SK-N-SH (cell line): ENCODE measurements at regions not wholly inside any gene's neighbourhood (a gene's known extent, or its start where the extent isn't known, plus 50 kb on each side); places are given as distances from the start of the nearest gene placed in this dataset.

Experiments used
- CTCF ChIA-PET: fragments of 300-600, 350-600 bp; formaldehyde crosslinking; extraction: SDS; loops from one replicate; lab custom pipeline; 2021; lab: Yijun Ruan, JAX
- POLR2A ChIA-PET: fragments of 350-600 bp; sonication (Branson Sonifier 250); formaldehyde crosslinking; extraction: SDS; loops from one replicate; lab custom pipeline; 2020; ENCODE audit warnings: antibody characterized with exemption, inconsistent platforms; lab: Yijun Ruan, JAX
- DNase-seq: peaks from one replicate; pipeline ENCODE4 v3.0.0; 2012
- H2AFZ ChIP-seq: fragments of 200-600 bp; sonication (generic); 2 replicates; pipeline ENCODE4 v1.8.1; 2016; ENCODE audit warnings: antibody characterized with exemption, mild to moderate bottlenecking, low read depth
- H3F3A ChIP-seq: fragments of 200-600 bp; sonication (generic); replicated peaks from 2 replicates; pipeline ENCODE3; 2016; ENCODE audit warnings: antibody characterized with exemption, mild to moderate bottlenecking; ENCODE audit not compliant: insufficient read depth
- H3K27ac ChIP-seq, 2 experiments: fragments of 200-500 bp in 1 of 2; fragments of 200-600 bp in 1 of 2; sonication (Bioruptor generic) in 1 of 2; sonication (generic), shearing (Covaris generic) in 1 of 2; 2 replicates each; pipeline versions ENCODE4 v1.5.1 to v1.6.1; 2014 to 2016; ENCODE audit warnings: low read depth in 2 of 2, inconsistent platforms in 1 of 2, low read length in 1 of 2, mild to moderate bottlenecking in 1 of 2, mixed read lengths in 1 of 2
- H3K27me3 ChIP-seq: fragments of 200-600 bp; sonication (generic), shearing (Covaris generic); 2 replicates; pipeline ENCODE4 v1.6.1; 2016; ENCODE audit warnings: mixed run types; ENCODE audit not compliant: insufficient read depth
- H3K36me3 ChIP-seq, 2 experiments: fragments of 200-500 bp in 1 of 2; fragments of 200-600 bp in 1 of 2; sonication (Bioruptor generic) in 1 of 2; sonication (generic) in 1 of 2; replicated peaks in 1 of 2; 2 replicates each; pipeline versions ENCODE3 to v1.5.1; 2014 to 2016; ENCODE audit warnings: low read length in 1 of 2, mild to moderate bottlenecking in 1 of 2; ENCODE audit not compliant: insufficient read depth in 2 of 2, control insufficient read depth in 1 of 2
- H3K4me1 ChIP-seq, 2 experiments: fragments of 200-500 bp in 1 of 2; fragments of 200-600 bp in 1 of 2; sonication (Bioruptor generic) in 1 of 2; sonication (generic), shearing (Covaris generic) in 1 of 2; 2 replicates each; pipeline versions ENCODE4 v1.5.1 to v1.6.1; 2014 to 2016; ENCODE audit warnings: low read depth in 1 of 2, low read length in 1 of 2, mixed run types in 1 of 2; ENCODE audit not compliant: insufficient read depth in 2 of 2, control insufficient read depth in 1 of 2
- H3K4me2 ChIP-seq: fragments of 200-600 bp; sonication (generic), shearing (Covaris generic); 2 replicates; pipeline ENCODE4 v1.6.1; 2017; ENCODE audit warnings: mixed run types
- H3K4me3 ChIP-seq, 2 experiments: fragments of 200-500 bp in 1 of 2; fragments of 200-600 bp in 1 of 2; sonication (Bioruptor generic) in 1 of 2; sonication (generic), shearing (Covaris generic) in 1 of 2; 2 replicates each; pipeline versions ENCODE4 v1.5.1 to v1.8.1; 2014 to 2016; ENCODE audit warnings: low read depth in 2 of 2, inconsistent platforms in 1 of 2, low read length in 1 of 2, mild to moderate bottlenecking in 1 of 2, mixed read lengths in 1 of 2, moderate library complexity in 1 of 2
- H3K79me2 ChIP-seq: fragments of 200-600 bp; sonication (generic); 2 replicates; pipeline ENCODE4 v1.8.1; 2017; ENCODE audit warnings: mild to moderate bottlenecking; ENCODE audit not compliant: insufficient read depth
- H3K9ac ChIP-seq: fragments of 200-600 bp; sonication (generic); 2 replicates; pipeline ENCODE4 v1.6.1; 2017; ENCODE audit warnings: mixed run types
- H3K9me2 ChIP-seq: fragments of 200-600 bp; sonication (generic); 2 replicates; pipeline ENCODE4 v1.6.1; 2017; ENCODE audit warnings: mixed run types
- H3K9me3 ChIP-seq: fragments of 200-600 bp; sonication (generic); 2 replicates; pipeline ENCODE4 v1.6.1; 2017; ENCODE audit warnings: mixed run types, mild to moderate bottlenecking, moderate library complexity
- H4K20me1 ChIP-seq: fragments of 200-600 bp; sonication (generic); 2 replicates; pipeline ENCODE4 v1.6.1; 2017; ENCODE audit warnings: mild to moderate bottlenecking, mixed run types; ENCODE audit not compliant: insufficient read depth
- CHD2 ChIP-seq: fragments of 150-350 bp; IDR thresholded peaks from 2 replicates; pipeline ENCODE4 v1.6.1; 2018; ENCODE audit warnings: low read length; ENCODE audit not compliant: partially characterized antibody
- CTCF ChIP-seq: fragments of 200-600 bp; sonication (generic); IDR thresholded peaks from 2 replicates; pipeline ENCODE4 v1.6.1; 2017; ENCODE audit warnings: antibody characterized with exemption, mild to moderate bottlenecking, moderate library complexity
- ELF1 ChIP-seq: IDR thresholded peaks from 2 replicates; pipeline ENCODE4 v1.4.0; 2012
- EP300 ChIP-seq, 2 experiments: IDR thresholded peaks; 2 replicates each; pipeline versions ENCODE4 v1.4.0 to v1.6.1; 2012; ENCODE audit warnings: borderline replicate concordance in 1 of 2, low read depth in 1 of 2, low read length in 1 of 2
- EZH2phosphoT487 ChIP-seq: fragments of 200-600 bp; sonication (generic); IDR thresholded peaks from 2 replicates; pipeline ENCODE4 v1.6.1; 2017; ENCODE audit warnings: low read depth, mixed run types, mild to moderate bottlenecking, antibody characterized with exemption, moderate library complexity, borderline replicate concordance
- FOXJ3 ChIP-seq: sonication (generic); formaldehyde crosslinking; IDR thresholded peaks from 2 replicates; pipeline ENCODE4 v1.5.1; 2020; ENCODE audit warnings: mild to moderate bottlenecking, missing genetic modification reagents
- FOXM1 ChIP-seq: IDR thresholded peaks from 2 replicates; pipeline ENCODE4 v1.4.0; 2012; ENCODE audit warnings: low read depth, mild to moderate bottlenecking
- GABPA ChIP-seq: IDR thresholded peaks from 2 replicates; pipeline ENCODE4 v1.4.0; 2012; ENCODE audit warnings: low read depth, mild to moderate bottlenecking
- IRF3 ChIP-seq: fragments of 150-350 bp; IDR thresholded peaks from 2 replicates; pipeline ENCODE4 v1.6.1; 2016; ENCODE audit warnings: mild to moderate bottlenecking, low read depth, low read length
- JUND ChIP-seq: IDR thresholded peaks from 2 replicates; pipeline ENCODE4 v1.4.0; 2012
- MAX ChIP-seq: IDR thresholded peaks from 2 replicates; pipeline ENCODE4 v1.4.0; 2012; ENCODE audit warnings: low read depth
- MEF2A ChIP-seq: IDR thresholded peaks from 2 replicates; pipeline ENCODE4 v1.4.0; 2012; ENCODE audit warnings: low read depth, borderline replicate concordance
- MXI1 ChIP-seq: IDR thresholded peaks from 2 replicates; pipeline ENCODE4 v1.6.1; 2012; ENCODE audit warnings: mild to moderate bottlenecking, low read depth, low read length, improper control_type of control experiment
- NFIC ChIP-seq: IDR thresholded peaks from 2 replicates; pipeline ENCODE4 v1.4.0; 2012; ENCODE audit warnings: borderline replicate concordance
- NRF1 ChIP-seq: IDR thresholded peaks from 2 replicates; pipeline ENCODE4 v1.6.1; 2012; ENCODE audit warnings: low read depth, mild to moderate bottlenecking, low read length
- POLR2AphosphoS5 ChIP-seq: IDR thresholded peaks from 2 replicates; pipeline ENCODE4 v1.6.1; 2012; ENCODE audit warnings: low read depth, low read length
- RCOR1 ChIP-seq: fragments of 150-350 bp; IDR thresholded peaks from 2 replicates; pipeline ENCODE4 v1.6.1; 2017; ENCODE audit warnings: antibody characterized with exemption, low read length
- RXRA ChIP-seq: IDR thresholded peaks from 2 replicates; pipeline ENCODE4 v1.4.0; 2012; ENCODE audit warnings: low read depth, mild to moderate bottlenecking, borderline replicate concordance
- SIN3A ChIP-seq: IDR thresholded peaks from 2 replicates; pipeline ENCODE4 v1.6.1; 2012; ENCODE audit warnings: low read depth, mild to moderate bottlenecking, low read length, moderate library complexity, borderline replicate concordance
- TAF1 ChIP-seq: IDR thresholded peaks from 2 replicates; pipeline ENCODE4 v1.6.1; 2012; ENCODE audit warnings: low read depth, mild to moderate bottlenecking, low read length, moderate library complexity, borderline replicate concordance
- TCF12 ChIP-seq: IDR thresholded peaks from 2 replicates; pipeline ENCODE4 v1.4.0; 2012
- TEAD4 ChIP-seq: IDR thresholded peaks from 2 replicates; pipeline ENCODE4 v1.4.0; 2012; ENCODE audit warnings: mild to moderate bottlenecking, borderline replicate concordance; ENCODE audit not compliant: insufficient read depth
- WGBS: methylation state at CpG from one replicate; pipeline ENCODE4 v1.1.6; 2017; ENCODE audit warnings: low lambda C conversion rate; 5-methylcytosine and 5-hydroxymethylcytosine counted together

DNA sequence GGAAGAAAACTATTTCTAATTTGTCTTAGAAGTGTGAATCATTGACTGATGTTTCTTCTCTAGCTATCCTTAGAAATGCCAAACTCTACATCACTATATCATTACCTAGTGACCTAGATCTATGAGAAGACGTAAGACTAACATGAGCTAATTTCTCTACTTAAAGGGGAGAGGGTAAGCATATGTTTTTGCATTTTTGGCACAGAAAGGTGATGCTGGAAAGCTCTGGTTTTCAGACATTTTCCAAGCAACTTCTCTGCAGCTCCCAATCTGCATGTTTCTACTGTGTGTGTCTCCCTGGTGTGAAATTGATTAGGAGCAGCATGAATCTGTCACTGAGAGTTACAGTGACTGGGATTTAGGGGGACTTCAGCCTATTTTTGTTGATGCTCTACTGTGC lies 235.2 kb upstream of the LINC00305 start:
- H3F3A ChIP-seq = no peaks in the 10 kb centered on the region
- no peaks in the 10 kb centered on the region for H3K79me2 ChIP-seq
- ChIA-PET POLR2A (no interaction called here), CTCF (no interaction called here)
- no peaks in the 10 kb centered on the region for H3K36me3 ChIP-seq
- no peaks in the 10 kb centered on the region for H4K20me1 ChIP-seq
- TF ChIP-seq IRF3 = no peak
- no peak for TF ChIP-seq CTCF
- TF ChIP-seq POLR2AphosphoS5 = no peak
- TF ChIP-seq TCF12 = no peak
- TF ChIP-seq FOXM1 = no peak
- TF ChIP-seq EP300 (IDR thresholded peaks at IDR 0.05; ENCODE audit: borderline replicate concordance in 1 of 2, low read depth in 1 of 2, low read length in 1 of 2) = no peak
- no peak for TF ChIP-seq FOXJ3
- TF ChIP-seq ELF1 = no peak
- no peak for TF ChIP-seq RCOR1
- no peak for TF ChIP-seq SIN3A
- TF ChIP-seq EZH2phosphoT487 = no peak
- no peak for TF ChIP-seq NRF1
- TF ChIP-seq CHD2 = no peak
- no peak for TF ChIP-seq MAX
- no peak for TF ChIP-seq MEF2A
- 10% methylated on average over 1 of the region's 1 CpG for WGBS
- H3K9ac ChIP-seq = no peak overlapping the region
- no peak overlapping the region for H3K4me3 ChIP-seq
- H3K9me3 ChIP-seq = no peaks in the 10 kb centered on the region; the same call in 1 of the 2 replicates
- H3K4me1 ChIP-seq = no peaks in the 10 kb centered on the region
- no peak overlapping the region for H3K4me2 ChIP-seq
- H3K27me3 ChIP-seq = no peaks in the 10 kb centered on the region
- H3K27ac ChIP-seq = no peak overlapping the region
- DNase-seq = no peak
- no peaks in the 10 kb centered on the region for H3K9me2 ChIP-seq
- no peak overlapping the region for H2AFZ ChIP-seq

DNA sequence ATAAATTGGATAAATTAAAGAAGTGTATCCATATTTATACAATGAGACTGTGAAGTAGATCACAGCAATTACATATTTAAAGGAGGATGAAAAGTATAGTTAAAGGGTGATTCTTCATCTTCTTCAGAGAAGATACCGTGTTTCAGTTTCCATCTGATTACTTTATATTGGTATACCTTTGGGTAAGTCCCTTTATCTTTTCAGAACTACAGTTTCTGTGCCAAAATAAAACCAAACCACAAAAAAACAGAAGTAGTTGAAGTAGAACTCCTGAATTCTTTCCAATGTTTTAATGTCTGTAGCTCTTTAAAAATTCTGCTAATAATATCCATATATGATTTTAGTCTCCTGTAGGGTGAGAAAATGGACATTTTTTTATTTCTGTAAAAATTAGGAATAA lies 231.2 kb upstream of the LINC00305 start:
- DNase-seq = no peak
- H3K27me3 ChIP-seq = no peaks in the 10 kb centered on the region
- H3F3A ChIP-seq = no peaks in the 10 kb centered on the region
- no peaks in the 10 kb centered on the region for H3K4me1 ChIP-seq
- POLR2A ChIA-PET = no interaction called here
- no peak overlapping the region for H3K4me3 ChIP-seq
- CTCF ChIA-PET = no interaction called here
- no peaks in the 10 kb centered on the region for H3K79me2 ChIP-seq
- H4K20me1 ChIP-seq = no peaks in the 10 kb centered on the region
- WGBS = 3% methylated on average over 1 of the region's 1 CpG
- H3K9me2 ChIP-seq = no peaks in the 10 kb centered on the region
- H3K9me3 ChIP-seq = peaks cover 7% of the 10 kb centered on the region; the same call in 1 of the 2 replicates
- no peak overlapping the region for H3K9ac ChIP-seq
- no peaks in the 10 kb centered on the region for H3K36me3 ChIP-seq
- no peak overlapping the region for H3K27ac ChIP-seq
- H3K4me2 ChIP-seq = no peak overlapping the region
- H2AFZ ChIP-seq = no peak overlapping the region
- TF ChIP-seq FOXM1 = no peak
- no peak for TF ChIP-seq FOXJ3
- no peak for TF ChIP-seq TEAD4
- TF ChIP-seq NFIC = no peak
- TF ChIP-seq RXRA = no peak
- no peak for TF ChIP-seq IRF3
- no peak for TF ChIP-seq TAF1
- TF ChIP-seq GABPA = no peak
- no peak for TF ChIP-seq CTCF
- TF ChIP-seq RCOR1 = no peak
- no peak for TF ChIP-seq JUND
- no peak for TF ChIP-seq EP300 (IDR thresholded peaks at IDR 0.05; ENCODE audit: borderline replicate concordance in 1 of 2, low read depth in 1 of 2, low read length in 1 of 2)
- no peak for TF ChIP-seq ELF1
- no peak for TF ChIP-seq MXI1
- no peak for TF ChIP-seq POLR2AphosphoS5
